ENCODE measurements at regions not wholly inside any gene's neighbourhood (a gene's known extent, or its start where the extent isn't known, plus 50 kb on each side); places are given as distances from the start of the nearest gene placed in this dataset.

DNA sequence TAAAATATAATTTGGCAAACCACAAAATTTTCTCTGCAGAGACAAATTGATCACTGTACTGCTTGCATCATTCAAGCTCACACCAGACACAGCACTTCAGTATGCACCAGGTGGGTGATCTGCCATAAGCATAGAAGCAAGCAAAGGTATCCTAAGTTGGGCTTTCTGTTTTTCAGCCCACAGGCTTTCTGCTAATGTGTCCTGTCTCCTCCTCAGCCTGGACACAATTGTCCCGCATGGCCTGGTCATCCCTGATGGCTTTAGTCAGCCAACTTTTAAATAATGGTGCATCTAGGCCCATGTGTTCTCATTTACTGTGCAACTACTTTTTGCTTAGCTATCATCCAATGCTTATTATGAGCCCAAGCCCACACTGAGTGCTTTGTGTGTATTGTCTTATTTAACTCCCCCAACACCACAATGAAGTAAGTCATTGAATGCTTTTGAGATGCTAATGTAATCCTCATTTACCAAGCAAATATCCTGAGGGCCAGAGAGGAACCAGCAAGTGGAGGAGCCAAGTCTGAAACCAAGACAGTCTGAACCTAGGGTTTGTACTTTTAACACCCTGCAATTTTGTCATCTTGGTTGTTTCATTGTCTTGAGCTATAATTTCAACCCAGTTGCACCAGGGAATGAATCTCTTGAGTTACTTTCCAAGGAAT, 111.2 kb upstream of the SETBP1 start:
- Histone ChIP-seq H2BK12ac (ENCODE audit: low read length) (peak overlapping the region; percentile 69), H3K9ac (ENCODE audit: low read length) (no peak overlapping the region), H3K4me1 (ENCODE audit: control insufficient read depth in 1 of 2, insufficient read depth in 2 of 2, low read length in 2 of 2) (peaks cover 7 to 13% of the 10 kb centered on the region in 2 experiments), H2AK5ac (ENCODE audit: low read length) (no peak overlapping the region), H3K4ac (ENCODE audit: low read depth, low read length) (no peak overlapping the region), H2BK120ac (ENCODE audit: insufficient read depth, low read length, poor library complexity) (no peak overlapping the region), H3K4me2 (ENCODE audit: low read length) (no peak overlapping the region), H3K27ac (ENCODE audit: low read depth, low read length) (peak overlapping the region; percentile 69), H2BK5ac (ENCODE audit: low read depth, low read length, poor library complexity) (no peak overlapping the region), H2AFZ (ENCODE audit: insufficient read depth, low read length, poor library complexity) (no peak overlapping the region), H3K79me2 (ENCODE audit: control insufficient read depth, insufficient read depth, low read length, poor library complexity) (no peaks in the 10 kb centered on the region), H3K4me3 (ENCODE audit: low read depth, low read length) (no peak overlapping the region), H3K79me1 (ENCODE audit: low read length) (peaks cover 12% of the 10 kb centered on the region), H3K18ac (ENCODE audit: low read length) (no peak overlapping the region), H3K9me3 (ENCODE audit: insufficient read depth, low read depth, low read length) (no peaks in the 10 kb centered on the region), H4K91ac (ENCODE audit: low read depth, low read length) (peak overlapping the region; percentile 8), H3K36me3 (ENCODE audit: control insufficient read depth in 1 of 2, insufficient read depth in 2 of 2, low read length in 2 of 2) (no peaks in the 10 kb centered on the region), H3K27me3 (ENCODE audit: insufficient read depth, low read length) (no peaks in the 10 kb centered on the region), H4K8ac (ENCODE audit: low read depth, low read length) (no peak overlapping the region), H4K12ac (ENCODE audit: low read depth, low read length) (no peak overlapping the region), H3K14ac (ENCODE audit: low read length) (no peak overlapping the region), H3K23ac (ENCODE audit: low read length) (no peak overlapping the region)
- no CpG with 5 or more reads among the region's 1 CpG for WGBS (ENCODE audit: extremely low coverage, insufficient coverage, insufficient read length)
- peak in 1 of 2 donors; percentile 31 for DNase-seq

DNA sequence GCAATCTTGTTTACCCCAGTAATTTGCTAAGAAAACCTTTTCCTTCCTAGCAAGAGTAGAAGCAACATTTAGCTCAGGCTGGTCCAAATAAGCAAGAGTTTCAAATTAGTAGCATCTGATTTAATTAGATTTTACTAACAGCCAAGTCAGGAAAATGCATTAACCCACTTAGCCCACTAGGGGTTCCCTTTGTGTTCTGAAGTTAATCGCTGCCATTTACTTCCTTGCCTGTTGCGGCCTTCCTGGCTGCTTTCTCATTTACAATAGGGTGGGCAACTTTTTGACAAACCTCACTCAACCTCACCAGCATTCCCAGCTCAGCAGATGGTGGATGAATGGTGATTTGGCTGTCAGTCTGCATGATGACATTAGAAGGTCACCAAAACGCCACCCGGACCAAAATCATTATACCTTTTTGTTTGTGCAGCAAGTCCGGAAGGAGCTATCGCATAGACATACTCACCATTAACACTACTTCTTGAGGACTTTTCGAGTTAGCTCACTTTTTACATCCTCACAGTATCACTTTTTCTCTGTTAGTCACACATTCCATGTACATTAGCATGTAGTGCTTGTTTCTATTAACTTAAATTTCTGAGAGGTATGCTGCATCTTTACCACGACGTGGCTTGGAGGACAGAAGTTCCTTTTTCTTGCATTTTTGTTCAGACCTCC, 101.5 kb upstream of the SETBP1 start:
- no peak overlapping the region for H2BK120ac ChIP-seq (ENCODE audit: insufficient read depth, low read length, poor library complexity)

DNA sequence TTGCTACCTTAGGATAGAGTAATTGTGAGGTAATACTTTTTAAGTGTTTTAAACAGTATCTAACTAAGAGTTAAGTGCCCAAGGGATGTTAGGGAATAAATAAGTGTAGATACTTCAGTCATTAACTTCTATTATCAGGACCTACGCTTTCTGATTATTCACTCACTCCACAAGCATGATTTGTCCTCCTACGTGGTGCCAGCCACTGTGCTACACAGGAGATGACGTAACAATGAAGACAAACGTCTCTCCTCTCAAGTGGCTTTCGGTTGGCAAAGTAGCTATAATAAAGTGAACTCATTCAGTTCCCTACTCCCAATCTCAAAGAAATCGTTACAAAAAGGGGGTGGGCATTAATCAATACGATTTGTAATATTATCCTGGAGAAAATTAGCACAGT, 100.9 kb upstream of the SETBP1 start:
- Histone ChIP-seq H3K36me3 (ENCODE audit: control insufficient read depth in 1 of 2, insufficient read depth in 2 of 2, low read length in 2 of 2) (no peaks in the 10 kb centered on the region), H3K14ac (ENCODE audit: low read length) (no peak overlapping the region), H4K8ac (ENCODE audit: low read depth, low read length) (no peak overlapping the region), H2BK12ac (ENCODE audit: low read length) (no peak overlapping the region), H3K79me2 (ENCODE audit: control insufficient read depth, insufficient read depth, low read length, poor library complexity) (no peaks in the 10 kb centered on the region), H2AK5ac (ENCODE audit: low read length) (no peak overlapping the region), H4K91ac (ENCODE audit: low read depth, low read length) (no peak overlapping the region), H3K4me3 (ENCODE audit: low read depth, low read length) (no peak overlapping the region), H3K4me2 (ENCODE audit: low read length) (no peak overlapping the region), H3K23ac (ENCODE audit: low read length) (no peak overlapping the region), H2BK5ac (ENCODE audit: low read depth, low read length, poor library complexity) (no peak overlapping the region), H3K18ac (ENCODE audit: low read length) (no peak overlapping the region), H3K9me3 (ENCODE audit: insufficient read depth, low read depth, low read length) (no peaks in the 10 kb centered on the region), H3K4ac (ENCODE audit: low read depth, low read length) (no peak overlapping the region), H4K12ac (ENCODE audit: low read depth, low read length) (no peak overlapping the region), H3K27me3 (ENCODE audit: insufficient read depth, low read length) (no peaks in the 10 kb centered on the region), H2AFZ (ENCODE audit: insufficient read depth, low read length, poor library complexity) (no peak overlapping the region), H3K79me1 (ENCODE audit: low read length) (peaks cover 4% of the 10 kb centered on the region), H2BK120ac (ENCODE audit: insufficient read depth, low read length, poor library complexity) (no peak overlapping the region), H3K4me1 (ENCODE audit: control insufficient read depth in 1 of 2, insufficient read depth in 2 of 2, low read length in 2 of 2) (peaks cover 0 to 3% of the 10 kb centered on the region in 2 experiments), H3K9ac (ENCODE audit: low read length) (no peak overlapping the region), H3K27ac (ENCODE audit: low read depth, low read length) (no peak overlapping the region)
- no peak for DNase-seq
- no CpG with 5 or more reads among the region's 7 CpGs for WGBS (ENCODE audit: extremely low coverage, insufficient coverage, insufficient read length)

More for the DNA sequence above, 101.5 kb upstream of the SETBP1 start:
- no peak overlapping the region for H4K12ac ChIP-seq (ENCODE audit: low read depth, low read length)
- H3K9me3 ChIP-seq (ENCODE audit: insufficient read depth, low read depth, low read length): no peaks in the 10 kb centered on the region
- H3K4me1 ChIP-seq (ENCODE audit: control insufficient read depth in 1 of 2, insufficient read depth in 2 of 2, low read length in 2 of 2): peaks cover 0 to 3% of the 10 kb centered on the region in 2 experiments
- H3K27me3 ChIP-seq (ENCODE audit: insufficient read depth, low read length): no peaks in the 10 kb centered on the region
- no peaks in the 10 kb centered on the region for H3K36me3 ChIP-seq (ENCODE audit: control insufficient read depth in 1 of 2, insufficient read depth in 2 of 2, low read length in 2 of 2)
- no peaks in the 10 kb centered on the region for H3K79me2 ChIP-seq (ENCODE audit: control insufficient read depth, insufficient read depth, low read length, poor library complexity)
- DNase-seq: peak in 1 of 2 donors; percentile 67
- no peak overlapping the region for H3K27ac ChIP-seq (ENCODE audit: low read depth, low read length)
- peak overlapping the region; percentile 61 for H4K8ac ChIP-seq (ENCODE audit: low read depth, low read length)
- no peak overlapping the region for H4K91ac ChIP-seq (ENCODE audit: low read depth, low read length)
- H3K14ac ChIP-seq (ENCODE audit: low read length): no peak overlapping the region
- no peak overlapping the region for H3K4me3 ChIP-seq (ENCODE audit: low read depth, low read length)
- H3K79me1 ChIP-seq (ENCODE audit: low read length): peaks cover 4% of the 10 kb centered on the region
- H3K4me2 ChIP-seq (ENCODE audit: low read length): no peak overlapping the region
- H3K4ac ChIP-seq (ENCODE audit: low read depth, low read length): no peak overlapping the region
- no peak overlapping the region for H2BK5ac ChIP-seq (ENCODE audit: low read depth, low read length, poor library complexity)
- peak overlapping the region; percentile 69 for H2BK12ac ChIP-seq (ENCODE audit: low read length)
- no peak overlapping the region for H3K23ac ChIP-seq (ENCODE audit: low read length)
- H3K18ac ChIP-seq (ENCODE audit: low read length): no peak overlapping the region
- no peak overlapping the region for H3K9ac ChIP-seq (ENCODE audit: low read length)
- no peak overlapping the region for H2AK5ac ChIP-seq (ENCODE audit: low read length)
- WGBS (ENCODE audit: extremely low coverage, insufficient coverage, insufficient read length): no CpG with 5 or more reads among the region's 9 CpGs
- no peak overlapping the region for H2AFZ ChIP-seq (ENCODE audit: insufficient read depth, low read length, poor library complexity)

DNA sequence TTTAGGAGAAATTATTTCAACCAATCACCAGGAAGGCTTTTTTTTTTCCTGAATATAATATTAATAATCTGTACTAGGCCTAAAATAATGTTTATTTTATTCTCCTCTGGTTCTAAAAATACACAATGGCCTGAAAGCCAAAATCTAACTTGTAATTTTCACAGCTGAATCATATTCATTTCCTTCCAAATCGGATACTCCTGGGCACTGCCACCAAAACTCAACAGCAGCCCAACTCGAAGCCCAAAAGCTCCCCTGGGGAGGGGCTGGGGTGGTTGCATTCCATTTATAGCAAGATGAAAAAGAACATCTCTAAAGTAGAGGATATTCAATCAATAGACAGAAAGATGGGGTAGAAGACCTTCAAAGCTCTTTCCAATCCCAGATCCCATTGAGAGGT, 100.5 kb upstream of the SETBP1 start:
- no CpG with 5 or more reads among the region's 2 CpGs for WGBS (ENCODE audit: extremely low coverage, insufficient coverage, insufficient read length)
- Histone ChIP-seq H4K91ac (ENCODE audit: low read depth, low read length) (no peak overlapping the region), H3K79me2 (ENCODE audit: control insufficient read depth, insufficient read depth, low read length, poor library complexity) (no peaks in the 10 kb centered on the region), H2AFZ (ENCODE audit: insufficient read depth, low read length, poor library complexity) (no peak overlapping the region), H4K12ac (ENCODE audit: low read depth, low read length) (no peak overlapping the region), H3K18ac (ENCODE audit: low read length) (no peak overlapping the region), H2BK12ac (ENCODE audit: low read length) (no peak overlapping the region), H4K8ac (ENCODE audit: low read depth, low read length) (no peak overlapping the region), H3K4me1 (ENCODE audit: control insufficient read depth in 1 of 2, insufficient read depth in 2 of 2, low read length in 2 of 2) (peaks cover 0 to 2% of the 10 kb centered on the region in 2 experiments), H3K27ac (ENCODE audit: low read depth, low read length) (no peak overlapping the region), H3K4ac (ENCODE audit: low read depth, low read length) (no peak overlapping the region), H2BK5ac (ENCODE audit: low read depth, low read length, poor library complexity) (no peak overlapping the region), H3K79me1 (ENCODE audit: low read length) (peaks cover 4% of the 10 kb centered on the region), H3K4me2 (ENCODE audit: low read length) (no peak overlapping the region), H2AK5ac (ENCODE audit: low read length) (no peak overlapping the region), H3K27me3 (ENCODE audit: insufficient read depth, low read length) (no peaks in the 10 kb centered on the region), H3K14ac (ENCODE audit: low read length) (no peak overlapping the region), H2BK120ac (ENCODE audit: insufficient read depth, low read length, poor library complexity) (no peak overlapping the region), H3K23ac (ENCODE audit: low read length) (no peak overlapping the region), H3K9me3 (ENCODE audit: insufficient read depth, low read depth, low read length) (no peaks in the 10 kb centered on the region), H3K4me3 (ENCODE audit: low read depth, low read length) (no peak overlapping the region), H3K9ac (ENCODE audit: low read length) (no peak overlapping the region), H3K36me3 (ENCODE audit: control insufficient read depth in 1 of 2, insufficient read depth in 2 of 2, low read length in 2 of 2) (no peaks in the 10 kb centered on the region)
- no peak for DNase-seq

All from trophoblast cell (in vitro differentiated cells and primary cell).